ENCODE measurements at regions not wholly inside any gene's neighbourhood (a gene's known extent, or its start where the extent isn't known, plus 50 kb on each side); places are given as distances from the start of the nearest gene placed in this dataset.

DNA sequence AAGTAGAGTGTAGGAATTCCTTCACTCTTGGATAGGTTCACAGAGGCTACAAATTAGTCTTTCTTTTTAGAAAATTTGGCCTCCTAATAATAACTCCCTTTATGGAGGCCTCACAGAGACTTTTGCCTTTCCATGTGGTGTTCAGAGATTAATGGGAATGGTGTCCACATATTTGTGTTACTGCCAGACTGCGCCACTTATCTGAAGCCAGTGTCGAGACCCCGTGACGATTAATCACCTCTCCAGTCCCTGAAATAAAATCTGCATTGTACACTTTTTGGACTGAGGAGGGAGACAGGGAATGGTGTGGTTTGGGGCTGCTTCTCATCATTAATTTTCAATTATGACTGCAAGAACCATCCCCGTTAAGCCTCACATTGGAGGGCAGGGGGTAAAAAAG is 980.5 kb downstream of the FLRT2 start:
- Histone ChIP-seq H3K27me3 (ENCODE audit: control insufficient read depth, insufficient read depth, low read length) (no peaks in the 10 kb centered on the region), H3K4me3 (ENCODE audit: low read depth, low read length) (no peak overlapping the region), H3K36me3 (ENCODE audit: control insufficient read depth, insufficient read depth, low read length) (no peaks in the 10 kb centered on the region)
- no peak for DNase-seq (ENCODE audit: low read depth)
- TF ChIP-seq, protein P1, sequence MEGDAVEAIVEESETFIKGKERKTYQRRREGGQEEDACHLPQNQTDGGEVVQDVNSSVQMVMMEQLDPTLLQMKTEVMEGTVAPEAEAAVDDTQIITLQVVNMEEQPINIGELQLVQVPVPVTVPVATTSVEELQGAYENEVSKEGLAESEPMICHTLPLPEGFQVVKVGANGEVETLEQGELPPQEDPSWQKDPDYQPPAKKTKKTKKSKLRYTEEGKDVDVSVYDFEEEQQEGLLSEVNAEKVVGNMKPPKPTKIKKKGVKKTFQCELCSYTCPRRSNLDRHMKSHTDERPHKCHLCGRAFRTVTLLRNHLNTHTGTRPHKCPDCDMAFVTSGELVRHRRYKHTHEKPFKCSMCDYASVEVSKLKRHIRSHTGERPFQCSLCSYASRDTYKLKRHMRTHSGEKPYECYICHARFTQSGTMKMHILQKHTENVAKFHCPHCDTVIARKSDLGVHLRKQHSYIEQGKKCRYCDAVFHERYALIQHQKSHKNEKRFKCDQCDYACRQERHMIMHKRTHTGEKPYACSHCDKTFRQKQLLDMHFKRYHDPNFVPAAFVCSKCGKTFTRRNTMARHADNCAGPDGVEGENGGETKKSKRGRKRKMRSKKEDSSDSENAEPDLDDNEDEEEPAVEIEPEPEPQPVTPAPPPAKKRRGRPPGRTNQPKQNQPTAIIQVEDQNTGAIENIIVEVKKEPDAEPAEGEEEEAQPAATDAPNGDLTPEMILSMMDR (IDR thresholded peaks at IDR 0.05; ENCODE audit: insufficient read depth, low read length, poor library complexity, severe bottlenecking): no peak

- H3K36me3 ChIP-seq (ENCODE audit: control insufficient read depth, insufficient read depth, low read length): no peaks in the 10 kb centered on the region
- no peak for DNase-seq (ENCODE audit: low read depth)
- H3K4me3 ChIP-seq (ENCODE audit: low read depth, low read length): no peak overlapping the region
- TF ChIP-seq, protein P1 (IDR thresholded peaks at IDR 0.05; ENCODE audit: insufficient read depth, low read length, poor library complexity, severe bottlenecking): no peak
- H3K27me3 ChIP-seq (ENCODE audit: control insufficient read depth, insufficient read depth, low read length): no peaks in the 10 kb centered on the region
Observed at GRCh38 chr14:86505808-86506207, 975.9 kb downstream of the FLRT2 start.

- no peak overlapping the region for H3K4me3 ChIP-seq (ENCODE audit: low read depth, low read length)
- TF ChIP-seq, protein P1 (IDR thresholded peaks at IDR 0.05; ENCODE audit: insufficient read depth, low read length, poor library complexity, severe bottlenecking): no peak
- no peak for DNase-seq (ENCODE audit: low read depth)
Observed at GRCh38 chr14:86501611-86502010, 971.7 kb downstream of the FLRT2 start.

DNA sequence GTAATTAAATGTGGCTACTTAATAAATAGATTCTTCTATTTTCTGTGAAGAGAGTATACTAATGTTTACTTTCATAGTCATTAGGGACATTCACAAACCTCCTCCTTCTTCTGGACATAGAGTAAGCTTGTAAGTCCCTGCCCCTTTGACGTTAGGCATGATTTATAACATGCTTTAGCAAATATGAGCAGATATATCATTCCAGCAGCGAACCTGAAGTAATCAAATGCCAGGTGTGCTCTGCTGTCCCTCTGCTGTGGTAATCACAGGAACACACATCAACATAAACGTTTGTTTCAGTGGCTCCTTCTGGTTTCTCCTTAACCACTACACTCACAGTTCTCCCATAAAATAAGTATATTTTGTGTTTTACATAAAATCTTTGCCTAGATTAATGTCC is 961.8 kb downstream of the FLRT2 start:
- H3K27me3 ChIP-seq (ENCODE audit: control insufficient read depth, insufficient read depth, low read length): no peaks in the 10 kb centered on the region
- H3K4me3 ChIP-seq (ENCODE audit: low read depth, low read length): no peak overlapping the region
- DNase-seq (ENCODE audit: low read depth): no peak
- TF ChIP-seq, protein P1 (IDR thresholded peaks at IDR 0.05; ENCODE audit: insufficient read depth, low read length, poor library complexity, severe bottlenecking): no peak
- no peaks in the 10 kb centered on the region for H3K36me3 ChIP-seq (ENCODE audit: control insufficient read depth, insufficient read depth, low read length)

More at GRCh38 chr14:86501611-86502010, 971.7 kb downstream of the FLRT2 start:
- H3K27me3 ChIP-seq (ENCODE audit: control insufficient read depth, insufficient read depth, low read length): no peaks in the 10 kb centered on the region
- no peaks in the 10 kb centered on the region for H3K36me3 ChIP-seq (ENCODE audit: control insufficient read depth, insufficient read depth, low read length)

- H3K36me3 ChIP-seq (ENCODE audit: control insufficient read depth, insufficient read depth, low read length): no peaks in the 10 kb centered on the region
- TF ChIP-seq, protein P1 (IDR thresholded peaks at IDR 0.05; ENCODE audit: insufficient read depth, low read length, poor library complexity, severe bottlenecking): no peak
- H3K27me3 ChIP-seq (ENCODE audit: control insufficient read depth, insufficient read depth, low read length): no peaks in the 10 kb centered on the region
- H3K4me3 ChIP-seq (ENCODE audit: low read depth, low read length): no peak overlapping the region
- peak; percentile 12 for DNase-seq (ENCODE audit: low read depth)
Observed at GRCh38 chr14:86481104-86481503, 951.2 kb downstream of the FLRT2 start.

DNA sequence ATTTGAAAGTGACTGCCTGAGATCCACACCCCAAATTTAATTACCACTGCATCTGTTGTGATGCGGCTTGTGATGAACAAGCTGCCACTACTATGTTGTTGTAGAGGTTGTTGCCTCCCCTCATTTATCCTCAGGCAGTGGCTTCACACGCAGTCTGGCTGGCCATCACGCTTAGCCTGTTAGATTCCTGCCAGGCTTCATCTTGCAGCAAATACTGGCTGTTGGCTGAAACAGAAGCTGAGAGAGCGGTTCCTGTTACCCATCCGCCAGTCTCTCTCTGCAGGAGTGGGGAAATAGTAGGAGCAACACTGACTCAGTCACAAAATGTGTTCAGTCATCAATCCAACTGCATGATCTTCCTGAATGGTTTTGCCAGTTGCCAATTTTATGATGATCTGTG is 934.4 kb downstream of the FLRT2 start:
- no peaks in the 10 kb centered on the region for H3K36me3 ChIP-seq (ENCODE audit: control insufficient read depth, insufficient read depth, low read length)
- H3K27me3 ChIP-seq (ENCODE audit: control insufficient read depth, insufficient read depth, low read length): no peaks in the 10 kb centered on the region
- no peak for DNase-seq (ENCODE audit: low read depth)
- H3K4me3 ChIP-seq (ENCODE audit: low read depth, low read length): no peak overlapping the region
- TF ChIP-seq, protein P1 (IDR thresholded peaks at IDR 0.05; ENCODE audit: insufficient read depth, low read length, poor library complexity, severe bottlenecking): no peak

All from kidney epithelial cell (primary cell).